ENCODE measurements at regions not wholly inside any gene's neighbourhood (a gene's known extent, or its start where the extent isn't known, plus 50 kb on each side); places are given as distances from the start of the nearest gene placed in this dataset.
A peak's percentile ranks its signal among the peaks of the same experiment; 100 is the strongest.

- Histone ChIP-seq H4K20me1 (ENCODE audit: low read depth) (no peaks in the 10 kb centered on the region), H3K4me2 (no peak overlapping the region), H3K27ac (no peak overlapping the region), H3K4me1 (no peaks in the 10 kb centered on the region), H3K9me3 (ENCODE audit: low read depth) (no peaks in the 10 kb centered on the region), H2AFZ (replicated peaks) (no peak overlapping the region), H3K4me3 (no peak overlapping the region), H3K27me3 (no peaks in the 10 kb centered on the region), H3K36me3 (no peaks in the 10 kb centered on the region), H3K79me2 (ENCODE audit: low read depth) (no peaks in the 10 kb centered on the region), H3K9ac (no peak overlapping the region), H3F3A (ENCODE audit: low read depth) (no peaks in the 10 kb centered on the region)
- H3K36me3 Mint-ChIP-seq: peaks cover 1% of the 10 kb centered on the region
- peaks cover 13% of the 10 kb centered on the region for H3K27me3 Mint-ChIP-seq (ENCODE audit: insufficient read depth, low read depth)
- TF ChIP-seq EZH2 (IDR thresholded peaks at IDR 0.05) (no peak), EZH2phosphoT487 (IDR thresholded peaks at IDR 0.05) (no peak), CTCF (IDR thresholded peaks at IDR 0.05) (no peak)
- H3K4me3 Mint-ChIP-seq: no peak overlapping the region
- H3K4me1 Mint-ChIP-seq: peaks cover 7% of the 10 kb centered on the region
- no peak for DNase-seq (ENCODE audit: low spot score)
- peaks cover 16% of the 10 kb centered on the region for H3K9me3 Mint-ChIP-seq
- peak overlapping the region; percentile 60 for H3K27ac Mint-ChIP-seq
Measured at GRCh38 chr13:111567637-111568036, 247.2 kb downstream of the TEX29 start.

- H3K9me3 Mint-ChIP-seq: peaks cover 18% of the 10 kb centered on the region
- no peak overlapping the region for H3K4me2 ChIP-seq
- no peak for TF ChIP-seq EZH2phosphoT487 (IDR thresholded peaks at IDR 0.05)
- TF ChIP-seq CTCF (IDR thresholded peaks at IDR 0.05): no peak
- TF ChIP-seq EZH2 (IDR thresholded peaks at IDR 0.05): no peak
- H3K4me1 Mint-ChIP-seq: peaks cover 7% of the 10 kb centered on the region
- no peak overlapping the region for H3K27ac ChIP-seq
- no peaks in the 10 kb centered on the region for H3F3A ChIP-seq (ENCODE audit: low read depth)
- H3K9ac ChIP-seq: no peak overlapping the region
- no peaks in the 10 kb centered on the region for H3K9me3 ChIP-seq (ENCODE audit: low read depth)
- H3K4me1 ChIP-seq: no peaks in the 10 kb centered on the region
- H3K27ac Mint-ChIP-seq: no peak overlapping the region
- peaks cover 15% of the 10 kb centered on the region for H3K27me3 Mint-ChIP-seq (ENCODE audit: insufficient read depth, low read depth)
- H3K4me3 ChIP-seq: no peak overlapping the region
- no peaks in the 10 kb centered on the region for H4K20me1 ChIP-seq (ENCODE audit: low read depth)
- H3K27me3 ChIP-seq: no peaks in the 10 kb centered on the region
- peaks cover 1% of the 10 kb centered on the region for H3K36me3 Mint-ChIP-seq
- H3K4me3 Mint-ChIP-seq: peak overlapping the region; percentile 44
- H3K79me2 ChIP-seq (ENCODE audit: low read depth): no peaks in the 10 kb centered on the region
- no peak overlapping the region for H2AFZ ChIP-seq (replicated peaks)
- H3K36me3 ChIP-seq: no peaks in the 10 kb centered on the region
- DNase-seq (ENCODE audit: low spot score): no peak
Measured at GRCh38 chr13:111568290-111568689, 247.8 kb downstream of the TEX29 start.

- peaks cover 15% of the 10 kb centered on the region for H3K27me3 Mint-ChIP-seq (ENCODE audit: insufficient read depth, low read depth)
- TF ChIP-seq EZH2 (IDR thresholded peaks at IDR 0.05) (no peak), EZH2phosphoT487 (IDR thresholded peaks at IDR 0.05) (no peak), CTCF (IDR thresholded peaks at IDR 0.05) (no peak)
- Histone ChIP-seq H3K27me3 (no peaks in the 10 kb centered on the region), H3K27ac (no peak overlapping the region), H3K79me2 (ENCODE audit: low read depth) (no peaks in the 10 kb centered on the region), H3K4me1 (no peaks in the 10 kb centered on the region), H2AFZ (replicated peaks) (no peak overlapping the region), H4K20me1 (ENCODE audit: low read depth) (no peaks in the 10 kb centered on the region), H3K4me2 (no peak overlapping the region), H3K36me3 (no peaks in the 10 kb centered on the region), H3F3A (ENCODE audit: low read depth) (no peaks in the 10 kb centered on the region), H3K9me3 (ENCODE audit: low read depth) (peaks cover 4% of the 10 kb centered on the region), H3K9ac (no peak overlapping the region), H3K4me3 (no peak overlapping the region)
- no peak overlapping the region for H3K4me3 Mint-ChIP-seq
- no peak for DNase-seq (ENCODE audit: low spot score)
- no peak overlapping the region for H3K27ac Mint-ChIP-seq
- peaks cover 9% of the 10 kb centered on the region for H3K36me3 Mint-ChIP-seq
- H3K4me1 Mint-ChIP-seq: peaks cover 5% of the 10 kb centered on the region
- peaks cover 34% of the 10 kb centered on the region for H3K9me3 Mint-ChIP-seq
Measured at GRCh38 chr13:111570911-111571310, 250.5 kb downstream of the TEX29 start.
